Spinal cord (tissue), 9 donors: ENCODE measurements at regions not wholly inside any gene's neighbourhood (a gene's known extent, or its start where the extent isn't known, plus 50 kb on each side); places are given as distances from the start of the nearest gene placed in this dataset.

ENCODE experiments used
- DNase-seq, 6 donors: peaks; one replicate each; pipeline versions ENCODE4 v3.0.0 to v3.0.0-alpha.2; 2013 to 2015; ENCODE audit warnings: low spot score in 6 of 6, low read depth in 4 of 6
- H3K27ac ChIP-seq: one replicate; pipeline ENCODE4 v1.5.1; 2013; ENCODE audit warnings: low read depth, low read length, control low read depth
- H3K27me3 ChIP-seq: one replicate; pipeline ENCODE4 v1.6.1; 2013; ENCODE audit warnings: low read length; ENCODE audit not compliant: control insufficient read depth, insufficient read depth
- H3K36me3 ChIP-seq: one replicate; pipeline ENCODE4 v1.6.1; 2013; ENCODE audit warnings: low read length; ENCODE audit not compliant: control insufficient read depth, insufficient read depth
- H3K4me1 ChIP-seq: one replicate; pipeline ENCODE4 v1.6.1; 2013; ENCODE audit warnings: low read length; ENCODE audit not compliant: control insufficient read depth, insufficient read depth
- H3K4me3 ChIP-seq: one replicate; pipeline ENCODE4 v1.5.1; 2013; ENCODE audit warnings: low read depth, low read length, control low read depth
- H3K9me3 ChIP-seq: one replicate; pipeline ENCODE4 v1.6.1; 2013; ENCODE audit warnings: low read length; ENCODE audit not compliant: control insufficient read depth, insufficient read depth
- WGBS: methylation state at CpG from one replicate; pipeline ENCODE4 v1.1.5; 2013; ENCODE audit warnings: missing lambda C conversion rate; ENCODE audit not compliant: insufficient coverage; 5-methylcytosine and 5-hydroxymethylcytosine counted together
- donor health status: healthy.

DNA sequence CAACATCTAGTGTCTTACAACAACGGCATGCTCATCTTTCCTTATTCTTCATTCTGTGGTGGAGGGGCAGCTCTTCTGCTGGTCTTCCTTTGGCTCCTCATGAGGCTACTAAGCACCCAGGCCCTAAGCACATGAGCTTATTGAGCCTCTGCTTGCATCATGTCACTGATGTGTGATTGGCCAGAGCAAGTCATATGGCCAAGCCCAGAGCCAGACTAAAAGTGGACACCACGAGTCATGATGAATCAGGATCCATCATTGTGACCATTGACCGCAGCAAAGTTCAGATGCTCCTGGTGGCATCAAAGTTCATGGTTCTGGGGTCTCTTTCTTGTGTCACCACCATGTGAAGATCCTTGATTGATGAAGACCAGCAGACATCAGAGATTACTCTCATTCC lies 192.0 kb upstream of the FOXA2 start:
- 94% methylated on average over 3 of the region's 3 CpGs for WGBS
- Histone ChIP-seq H3K4me1 (no peaks in the 10 kb centered on the region), H3K27me3 (no peaks in the 10 kb centered on the region), H3K27ac (no peak overlapping the region), H3K4me3 (no peak overlapping the region), H3K9me3 (no peaks in the 10 kb centered on the region), H3K36me3 (no peaks in the 10 kb centered on the region)
- DNase-seq = no peak

DNA sequence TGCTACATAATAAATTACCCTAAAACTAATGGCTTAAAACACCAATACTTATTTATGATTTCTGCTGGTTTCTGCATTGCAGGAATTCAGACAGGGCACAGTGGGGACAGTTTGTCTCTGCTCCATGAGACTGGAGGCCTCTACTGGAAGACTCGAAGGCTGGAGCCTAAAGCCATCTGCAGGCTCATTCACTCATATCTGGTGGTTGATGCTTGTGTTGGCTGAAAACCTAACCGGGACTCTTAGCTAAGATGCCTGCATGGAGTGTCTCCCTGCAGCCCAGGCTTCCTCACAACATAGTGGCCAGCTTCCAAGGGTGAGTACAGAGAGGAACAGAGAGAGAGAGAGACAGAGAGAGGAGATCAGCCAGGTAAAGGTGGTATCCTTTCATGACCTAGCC lies 195.5 kb upstream of the FOXA2 start:
- Histone ChIP-seq H3K9me3 (no peaks in the 10 kb centered on the region), H3K4me1 (no peaks in the 10 kb centered on the region), H3K36me3 (no peaks in the 10 kb centered on the region), H3K27ac (no peak overlapping the region), H3K4me3 (no peak overlapping the region), H3K27me3 (no peaks in the 10 kb centered on the region)
- DNase-seq = no peak
- WGBS = 83% methylated on average over 1 of the region's 2 CpGs

DNA sequence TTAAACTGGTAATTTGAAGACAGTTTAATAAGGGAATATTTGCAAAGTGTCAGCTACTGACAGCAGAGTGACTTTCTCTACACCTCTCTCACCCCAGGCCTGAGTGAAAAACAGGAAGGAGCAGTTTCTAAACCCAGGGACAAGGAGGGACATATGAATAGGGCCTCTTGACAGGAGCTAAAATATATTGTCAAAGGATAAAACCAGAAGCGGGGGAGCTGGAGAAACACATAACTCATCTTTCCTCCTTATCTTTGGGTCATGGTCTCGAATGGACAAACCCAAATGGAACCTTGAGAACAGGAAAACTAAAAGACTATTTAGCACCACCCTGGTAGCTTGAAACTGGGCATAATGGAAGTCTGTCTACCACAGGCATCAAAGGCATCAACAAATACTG lies 197.5 kb upstream of the FOXA2 start:
- Histone ChIP-seq H3K27me3 (no peaks in the 10 kb centered on the region), H3K36me3 (no peaks in the 10 kb centered on the region), H3K9me3 (no peaks in the 10 kb centered on the region), H3K4me3 (no peak overlapping the region), H3K4me1 (no peaks in the 10 kb centered on the region), H3K27ac (no peak overlapping the region)
- WGBS = no CpG with 5 or more reads among the region's 2 CpGs
- DNase-seq = no peak

DNA sequence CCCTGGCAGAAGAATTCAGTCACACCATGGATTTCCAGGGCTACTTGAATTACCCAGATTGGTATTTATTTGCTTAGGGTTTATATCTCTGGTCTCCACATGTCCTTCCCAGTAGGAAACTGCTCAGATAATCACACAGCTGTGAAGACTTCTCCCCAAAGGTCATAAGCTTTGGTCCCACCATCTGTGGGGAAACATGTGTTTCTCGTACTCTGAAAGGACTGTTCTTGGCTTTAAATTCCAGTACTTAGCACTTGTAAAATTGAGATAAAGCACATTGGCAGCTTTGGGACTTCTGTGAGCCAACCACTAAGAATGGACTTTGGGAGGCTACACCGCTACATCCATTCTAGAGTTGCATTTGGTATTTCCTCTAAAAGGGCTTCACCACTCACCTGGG lies 205.3 kb upstream of the FOXA2 start:
- no peaks in the 10 kb centered on the region for H3K4me1 ChIP-seq
- 56% methylated on average over 2 of the region's 2 CpGs for WGBS
- H3K36me3 ChIP-seq = no peaks in the 10 kb centered on the region
- no peaks in the 10 kb centered on the region for H3K9me3 ChIP-seq
- H3K27ac ChIP-seq = no peak overlapping the region
- no peak overlapping the region for H3K4me3 ChIP-seq
- H3K27me3 ChIP-seq = no peaks in the 10 kb centered on the region
- DNase-seq = peak in 2 of 6 donors; percentile 11 to 53

DNA sequence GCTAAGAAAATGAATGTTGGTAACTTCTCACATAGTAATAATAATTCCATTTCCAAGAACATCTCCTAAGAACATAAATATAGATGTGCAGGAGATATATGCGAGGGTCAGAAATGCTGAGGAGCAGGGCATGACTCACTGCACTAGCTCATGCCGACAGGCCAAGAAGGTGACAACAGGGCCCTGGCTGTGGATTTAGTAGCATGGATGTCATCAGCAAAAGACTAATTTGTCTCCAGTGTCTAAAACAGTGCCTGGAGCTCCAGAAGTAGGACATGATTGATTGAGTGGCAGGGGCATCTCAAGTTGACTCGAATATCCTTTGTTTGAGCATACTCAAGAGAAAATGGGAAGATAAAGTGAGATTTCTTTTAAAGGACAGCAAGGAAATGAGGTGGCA lies 207.0 kb upstream of the FOXA2 start:
- H3K27ac ChIP-seq = no peak overlapping the region
- no peak overlapping the region for H3K4me3 ChIP-seq
- no peaks in the 10 kb centered on the region for H3K36me3 ChIP-seq
- H3K27me3 ChIP-seq = no peaks in the 10 kb centered on the region
- no peak for DNase-seq
- WGBS = 80% methylated on average over 3 of the region's 3 CpGs
- H3K9me3 ChIP-seq = no peaks in the 10 kb centered on the region
- no peaks in the 10 kb centered on the region for H3K4me1 ChIP-seq

DNA sequence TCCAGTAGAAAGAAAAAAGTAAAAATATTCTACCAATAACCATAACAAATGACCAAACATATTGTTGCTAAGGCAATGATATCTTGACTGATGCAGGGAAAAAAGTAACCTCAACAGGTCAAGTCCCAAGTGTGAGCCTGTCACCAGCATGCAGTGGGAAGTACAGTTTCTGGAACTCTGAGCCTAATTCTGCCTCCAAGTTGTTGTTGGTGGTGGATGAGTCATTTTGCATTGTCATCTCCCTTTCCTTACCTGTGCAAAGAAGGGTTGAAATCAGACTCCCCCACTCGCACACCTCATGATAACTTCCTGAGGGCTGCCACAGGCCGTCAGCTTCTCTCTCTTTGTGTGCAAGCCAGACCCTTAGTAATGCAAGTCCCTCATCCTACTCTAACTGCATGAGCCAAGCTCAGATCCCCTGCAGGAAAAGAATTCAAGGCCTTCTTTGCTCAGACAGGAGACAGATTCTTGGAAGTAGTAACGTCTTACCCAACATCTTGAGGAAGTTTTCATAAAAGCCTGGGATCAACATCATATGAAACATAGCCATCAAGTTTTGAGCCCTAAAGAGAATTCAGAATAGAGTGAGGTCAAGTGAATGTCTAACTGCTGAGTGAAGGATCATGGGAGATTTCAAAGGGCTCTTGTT lies 207.6 kb upstream of the FOXA2 start:
- Histone ChIP-seq H3K4me3 (no peak overlapping the region), H3K27me3 (no peaks in the 10 kb centered on the region), H3K27ac (no peak overlapping the region), H3K36me3 (no peaks in the 10 kb centered on the region), H3K9me3 (no peaks in the 10 kb centered on the region), H3K4me1 (no peaks in the 10 kb centered on the region)
- WGBS = 63% methylated on average over 1 of the region's 3 CpGs
- DNase-seq = no peak

DNA sequence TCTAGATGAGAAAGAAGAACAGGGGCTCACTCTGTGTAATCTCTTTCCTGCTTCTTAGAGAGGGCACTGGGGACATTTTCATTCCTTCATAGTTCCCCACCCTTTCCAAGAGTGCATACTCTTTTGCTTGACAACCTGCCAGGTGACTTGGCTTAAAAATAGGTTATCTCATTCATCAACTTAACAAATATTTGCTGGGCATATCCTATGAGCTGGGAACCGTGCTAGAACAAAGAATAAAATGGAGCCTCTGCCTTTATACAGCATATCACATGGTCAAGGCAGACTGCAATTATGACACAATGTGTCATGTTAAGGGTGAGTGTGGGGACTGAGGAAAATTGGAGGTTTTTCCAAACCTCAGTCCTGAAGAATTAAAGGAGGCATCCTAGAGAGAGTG lies 209.8 kb upstream of the FOXA2 start:
- DNase-seq = no peak
- WGBS = no CpG with 5 or more reads among the region's 1 CpG
- Histone ChIP-seq H3K36me3 (no peaks in the 10 kb centered on the region), H3K27me3 (no peaks in the 10 kb centered on the region), H3K4me1 (no peaks in the 10 kb centered on the region), H3K27ac (no peak overlapping the region), H3K9me3 (no peaks in the 10 kb centered on the region), H3K4me3 (no peak overlapping the region)

DNA sequence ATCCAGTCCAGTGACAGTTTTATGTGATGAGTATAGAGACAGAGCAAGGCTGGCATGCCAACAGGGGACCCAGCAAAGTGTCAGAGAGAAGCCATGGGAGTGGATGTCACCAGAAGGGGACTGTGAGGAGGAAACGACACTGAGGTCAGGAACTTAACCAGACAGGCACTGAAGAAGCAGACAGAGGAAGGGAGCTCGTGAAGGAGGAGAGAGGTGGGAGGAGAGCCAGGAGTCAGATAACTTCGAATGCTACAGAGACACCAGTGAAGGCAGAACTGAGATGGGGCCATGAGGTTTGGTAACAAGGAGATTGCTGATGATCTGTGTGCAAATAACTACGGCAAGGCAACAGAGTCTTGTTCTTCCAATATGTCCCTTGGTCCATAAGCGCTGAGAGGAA lies 211.1 kb upstream of the FOXA2 start:
- DNase-seq = no peak
- Histone ChIP-seq H3K27ac (no peak overlapping the region), H3K27me3 (no peaks in the 10 kb centered on the region), H3K9me3 (no peaks in the 10 kb centered on the region), H3K4me1 (no peaks in the 10 kb centered on the region), H3K36me3 (no peaks in the 10 kb centered on the region), H3K4me3 (no peak overlapping the region)
- WGBS = 55% methylated on average over 5 of the region's 5 CpGs

DNA sequence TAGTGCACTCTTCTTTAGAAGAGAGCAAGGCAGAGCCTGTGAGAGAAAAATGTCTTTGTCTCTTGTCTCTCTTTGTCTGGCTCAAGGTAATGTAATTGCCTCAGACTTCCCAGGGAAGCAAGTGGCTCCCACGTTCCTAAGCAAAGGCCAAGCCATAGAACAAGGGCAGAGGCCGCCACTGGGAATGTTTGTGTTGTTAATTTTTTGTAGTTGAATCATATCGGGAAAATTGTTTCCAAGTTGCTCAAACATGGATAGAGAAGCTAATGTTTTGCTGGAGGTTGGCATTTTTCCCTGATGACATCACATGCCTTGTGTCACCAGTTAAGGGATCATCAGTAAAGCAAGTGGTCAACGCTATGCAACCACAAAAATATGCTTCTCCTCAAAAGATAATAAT lies 211.5 kb upstream of the FOXA2 start:
- no peaks in the 10 kb centered on the region for H3K36me3 ChIP-seq
- no peak overlapping the region for H3K27ac ChIP-seq
- DNase-seq = peak in 1 of 6 donors; percentile 41
- no peaks in the 10 kb centered on the region for H3K9me3 ChIP-seq
- H3K4me1 ChIP-seq = no peaks in the 10 kb centered on the region
- no peak overlapping the region for H3K4me3 ChIP-seq
- WGBS = 63% methylated on average over 3 of the region's 4 CpGs
- no peaks in the 10 kb centered on the region for H3K27me3 ChIP-seq

DNA sequence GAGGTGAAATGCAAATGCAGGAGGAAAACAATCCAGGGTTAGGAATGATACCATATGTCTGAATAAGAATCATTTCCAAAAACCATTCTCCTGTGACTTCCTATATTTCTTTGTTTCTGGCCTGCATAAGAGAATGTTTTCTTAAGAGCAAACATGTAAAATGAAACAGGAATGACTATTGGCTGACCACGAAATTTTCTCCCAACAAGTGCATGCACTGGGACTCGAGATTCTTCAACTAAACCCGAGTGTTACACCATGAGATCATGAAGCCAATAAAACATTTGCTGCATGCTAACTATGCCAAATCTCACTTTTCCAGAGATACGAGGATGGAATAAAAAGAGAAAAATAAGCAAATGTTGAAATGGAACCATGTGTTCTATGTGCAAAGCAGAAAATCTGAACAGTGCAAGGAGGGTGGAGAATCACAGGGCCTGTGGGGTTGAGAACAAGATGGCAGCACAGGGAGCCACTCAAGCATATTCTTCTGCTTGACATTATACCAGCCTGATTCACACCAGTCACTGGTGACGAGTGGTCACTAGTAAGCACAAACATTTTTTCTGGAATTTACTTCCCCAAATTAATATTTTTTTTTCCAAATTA lies 212.2 kb upstream of the FOXA2 start:
- Histone ChIP-seq H3K36me3 (no peaks in the 10 kb centered on the region), H3K4me3 (no peak overlapping the region), H3K27me3 (no peaks in the 10 kb centered on the region), H3K27ac (no peak overlapping the region), H3K4me1 (no peaks in the 10 kb centered on the region), H3K9me3 (no peaks in the 10 kb centered on the region)
- DNase-seq = peak in 1 of 6 donors; percentile 74
- WGBS = 73% methylated on average over 3 of the region's 5 CpGs
